ENCODE measurements at regions not wholly inside any gene's neighbourhood (a gene's known extent, or its start where the extent isn't known, plus 50 kb on each side); places are given as distances from the start of the nearest gene placed in this dataset.

GRCh38 chr1:229098903-229099578, 171.9 kb upstream of the RAB4A start:
- no peak for DNase-seq

DNA sequence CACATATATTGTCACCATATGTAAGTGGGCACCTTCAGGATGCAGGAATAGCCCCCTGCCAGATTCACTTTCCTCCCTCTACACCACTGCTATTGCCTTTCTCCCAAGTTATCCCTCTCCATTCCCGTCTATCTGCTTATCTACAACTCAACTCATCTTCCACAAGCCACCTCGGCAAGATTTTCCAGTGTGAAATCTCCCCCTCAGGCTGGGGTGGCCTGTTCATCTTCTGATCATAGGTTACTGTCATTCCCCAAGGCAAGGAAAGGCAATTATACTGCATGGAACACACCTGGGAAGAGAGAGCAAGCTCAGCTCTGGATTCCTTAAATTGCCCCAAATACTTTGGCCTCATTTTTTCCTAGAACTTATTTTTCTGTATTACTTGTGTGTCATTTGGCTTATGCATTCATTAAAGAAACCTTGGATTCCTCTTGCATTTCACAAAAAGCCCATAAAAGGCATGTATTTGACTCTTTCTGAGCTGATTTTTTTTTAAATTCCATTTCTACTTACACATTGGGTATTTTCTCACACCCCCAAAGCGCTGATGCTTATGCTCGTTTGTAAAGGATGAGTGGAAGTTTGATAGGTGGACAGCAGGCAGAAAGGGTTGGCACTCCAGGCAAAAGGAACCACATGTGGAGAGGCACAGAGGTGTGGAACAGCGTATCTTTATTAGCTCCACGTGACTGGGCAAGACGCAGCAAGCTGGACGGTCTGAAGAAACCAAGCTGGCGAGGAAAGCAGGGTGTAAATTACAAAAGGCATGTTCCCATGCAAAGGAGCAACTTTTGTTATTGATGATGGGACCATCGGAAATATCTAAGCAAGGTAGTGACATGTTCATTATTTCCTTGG, 169.7 kb upstream of the RAB4A start:
- DNase-seq, result no peak

- DNase-seq, result no peak
Observed at GRCh38 chr1:229102741-229103391, 168.0 kb upstream of the RAB4A start.

- DNase-seq, result no peak
Observed at GRCh38 chr1:229104654-229105053, 166.3 kb upstream of the RAB4A start.

DNA sequence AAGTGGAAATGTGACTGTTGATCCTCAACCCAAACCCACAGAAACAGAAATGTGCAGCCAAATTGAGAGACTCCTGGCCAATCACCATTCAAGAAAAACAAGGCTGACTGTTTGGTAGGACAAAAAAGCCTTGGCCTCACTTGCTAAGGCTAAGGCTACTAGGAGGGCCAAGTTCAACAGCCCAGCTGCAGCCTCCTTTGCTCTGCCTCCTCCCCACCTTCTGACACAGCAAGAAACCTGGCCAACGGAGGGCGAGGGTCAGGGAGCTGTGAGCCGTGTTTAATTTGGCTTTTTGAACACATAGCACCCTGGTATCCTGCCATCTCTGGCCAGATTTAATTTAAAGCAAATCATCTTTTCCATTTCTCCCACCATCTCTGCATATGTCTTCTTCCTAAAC, 165.8 kb upstream of the RAB4A start:
- no peak for DNase-seq

DNA sequence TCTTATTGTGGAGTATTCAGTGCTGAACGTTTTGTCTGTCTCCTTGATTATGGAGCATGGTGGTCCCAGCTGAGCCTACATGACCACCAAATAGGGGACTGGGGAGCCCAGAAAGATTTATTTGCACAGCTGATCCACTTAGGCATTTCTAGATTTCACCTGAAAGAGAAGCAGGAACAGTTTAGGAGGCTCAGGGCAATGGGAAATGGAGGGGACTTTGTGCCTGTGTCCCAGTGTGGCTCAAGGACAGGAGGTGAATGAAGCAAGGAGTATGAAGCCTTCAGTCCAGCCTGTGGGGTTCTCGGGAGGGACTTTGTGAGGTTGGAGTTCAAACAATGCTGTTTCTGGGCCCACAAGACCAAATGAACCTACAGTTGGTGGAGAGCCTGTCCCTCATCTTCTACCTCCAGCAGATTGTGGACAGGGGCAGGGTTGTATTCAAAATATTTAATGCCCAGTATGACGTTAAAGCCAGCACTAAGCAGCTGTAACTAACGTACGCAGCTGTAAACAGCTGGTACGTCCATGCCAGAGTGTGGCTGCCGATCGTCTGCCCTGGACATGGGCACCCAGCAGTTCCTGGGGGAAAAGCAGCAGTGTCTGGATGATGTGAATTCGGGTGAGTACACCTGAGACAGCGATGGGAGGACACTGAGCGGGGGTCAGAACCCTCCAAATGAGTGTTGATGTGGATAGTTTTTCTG, 164.9 kb upstream of the RAB4A start:
- no peak for DNase-seq

DNA sequence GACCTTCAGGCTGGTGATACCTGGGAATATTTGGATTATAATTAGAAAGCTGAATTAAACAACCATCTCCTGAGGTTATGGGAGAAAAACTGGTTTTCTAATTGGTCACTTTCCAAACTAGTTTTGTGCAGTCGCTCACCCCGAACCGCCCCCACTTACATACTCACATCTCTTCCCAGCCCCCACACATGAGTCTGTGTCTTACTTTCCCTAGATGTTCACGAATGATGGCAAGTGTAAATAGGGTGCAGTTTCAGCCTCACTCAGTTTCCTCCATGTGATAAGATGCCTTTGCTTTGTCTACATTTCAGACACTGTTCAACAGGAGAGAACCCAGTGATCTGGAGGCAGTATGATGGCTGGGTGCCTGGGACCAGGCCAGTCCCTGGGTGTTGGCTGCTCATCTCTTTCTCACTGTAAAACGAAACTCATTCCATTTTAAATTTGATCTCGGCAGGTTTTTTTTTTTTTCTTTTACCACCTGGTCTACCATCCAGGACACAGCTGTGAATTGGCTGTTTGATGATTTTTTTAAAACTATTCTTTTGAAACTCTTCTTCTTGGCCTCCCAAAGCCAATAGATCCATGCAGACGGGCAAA, 164.3 kb upstream of the RAB4A start:
- no peak for DNase-seq

DNA sequence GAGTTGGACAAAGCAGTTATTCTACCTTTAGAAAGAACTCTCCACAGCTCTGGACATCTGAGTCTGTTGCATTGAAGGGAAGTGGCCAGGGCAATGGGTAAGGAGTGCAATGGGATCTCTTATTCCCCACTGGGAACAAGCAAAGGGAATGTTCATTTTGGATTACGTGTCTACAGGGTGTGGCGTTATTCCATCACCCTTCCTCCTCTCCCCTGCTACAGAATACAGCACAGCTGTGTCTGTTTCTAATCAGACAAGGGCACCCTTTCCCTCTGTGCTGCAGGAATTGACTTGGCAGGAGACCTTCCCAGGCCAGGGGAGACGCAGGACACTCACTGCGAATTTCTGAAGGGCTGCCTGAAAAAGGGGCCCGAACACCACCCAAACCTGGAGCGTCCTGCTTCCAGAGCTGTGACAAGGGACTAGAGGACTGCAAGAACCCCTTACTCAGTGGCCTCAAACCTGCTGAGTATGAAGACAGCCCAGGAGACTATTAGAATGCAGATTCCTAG, 163.6 kb upstream of the RAB4A start:
- DNase-seq, result no peak

- DNase-seq, result no peak
Observed at GRCh38 chr1:229107972-229108371, 162.9 kb upstream of the RAB4A start.

DNA sequence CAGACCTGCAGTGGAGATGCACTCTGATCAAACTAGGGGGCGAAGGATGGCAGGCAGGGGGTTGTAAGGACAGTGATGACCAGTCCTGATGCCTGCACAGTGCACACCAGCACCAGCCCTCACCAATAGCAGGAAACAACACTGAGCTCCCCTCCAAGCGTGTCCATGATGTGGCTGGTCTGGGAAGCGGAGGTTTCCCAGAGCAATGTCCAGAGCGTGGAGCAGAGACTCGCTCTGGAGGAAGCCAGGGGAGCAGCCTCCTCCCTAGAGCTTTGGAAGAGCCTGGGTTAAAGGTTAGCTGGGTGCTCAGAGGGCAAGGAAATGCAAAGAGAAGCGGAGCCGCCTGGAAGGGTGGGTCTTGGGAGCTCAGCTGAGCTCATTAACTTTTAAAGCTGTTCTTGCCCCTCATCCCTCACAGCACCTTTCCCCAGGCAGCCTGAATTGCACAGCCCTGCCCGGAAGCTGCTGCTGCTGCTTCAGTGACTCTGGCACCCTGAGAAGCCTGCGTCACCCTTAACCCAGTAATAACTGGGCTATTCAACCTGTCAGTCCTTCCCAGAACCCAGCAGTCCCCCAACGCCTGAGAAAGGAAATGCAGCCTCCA, 162.2 kb upstream of the RAB4A start:
- DNase-seq, result no peak

- DNase-seq, result peak; percentile 7
Observed at GRCh38 chr1:229109320-229109761, 161.6 kb upstream of the RAB4A start.

GRCh38 chr1:229110986-229111385, 159.9 kb upstream of the RAB4A start:
- DNase-seq, result no peak

DNA sequence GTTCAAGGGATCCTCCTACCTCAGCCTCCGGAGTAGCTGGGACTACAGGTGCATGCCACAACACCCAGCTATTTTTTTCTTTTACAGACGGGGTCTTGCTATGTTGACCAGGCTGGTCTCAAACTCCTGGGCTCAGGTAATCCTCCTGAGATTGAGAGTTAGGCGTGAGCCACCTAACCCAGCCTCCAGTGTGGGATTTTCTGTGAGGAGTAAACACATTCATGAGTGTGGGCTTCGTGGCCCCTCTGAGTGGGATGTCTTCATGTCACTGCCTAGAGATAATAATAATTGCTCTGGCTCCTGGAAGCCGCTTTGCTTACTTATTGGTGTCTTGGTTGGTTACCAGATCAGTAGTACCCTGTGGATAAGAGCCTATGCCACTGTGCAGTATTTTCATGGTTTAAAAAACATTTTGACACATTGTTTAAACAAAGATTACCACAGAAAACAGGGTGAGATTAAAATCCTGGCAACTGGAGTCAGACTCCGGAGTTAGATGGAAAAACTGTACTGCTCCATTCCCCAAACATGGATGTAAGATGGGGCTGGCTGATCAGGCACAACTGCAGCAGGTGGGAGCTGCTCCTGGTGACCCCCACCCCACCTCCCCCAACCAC, 159.1 kb upstream of the RAB4A start:
- DNase-seq, result no peak

DNA sequence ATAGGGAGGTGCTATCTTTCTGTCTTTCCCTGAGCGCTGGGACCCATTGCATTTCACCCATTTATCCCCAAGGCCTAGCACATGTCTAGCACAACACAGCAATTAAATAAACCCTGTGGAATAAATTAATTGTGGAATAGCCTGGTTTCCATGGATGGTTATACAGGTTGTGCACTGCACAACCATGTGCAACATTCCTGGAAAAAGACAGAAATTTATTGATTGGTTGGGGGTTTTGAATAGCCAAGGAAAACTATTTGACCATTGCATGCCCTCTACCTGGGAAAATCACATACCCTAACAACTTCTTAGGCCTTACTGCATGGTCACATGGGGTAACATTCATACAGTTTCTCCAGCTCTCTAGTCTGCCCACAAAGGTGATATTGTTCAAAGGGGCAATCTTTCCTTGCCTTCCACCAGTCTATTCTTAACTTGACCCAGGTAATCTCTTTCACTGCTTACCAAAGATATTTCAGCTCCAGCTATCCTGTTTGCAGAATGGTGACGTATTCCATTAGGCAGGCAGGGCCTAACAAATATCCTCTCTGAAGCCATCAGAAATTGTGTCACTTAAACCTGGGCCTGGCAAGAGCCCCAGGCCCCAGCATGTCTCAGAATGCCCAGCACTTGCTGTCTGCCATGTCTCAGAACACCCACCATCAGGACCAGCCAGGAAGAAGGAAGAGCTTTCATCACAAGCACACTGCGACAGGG, 157.9 kb upstream of the RAB4A start:
- no peak for DNase-seq

DNA sequence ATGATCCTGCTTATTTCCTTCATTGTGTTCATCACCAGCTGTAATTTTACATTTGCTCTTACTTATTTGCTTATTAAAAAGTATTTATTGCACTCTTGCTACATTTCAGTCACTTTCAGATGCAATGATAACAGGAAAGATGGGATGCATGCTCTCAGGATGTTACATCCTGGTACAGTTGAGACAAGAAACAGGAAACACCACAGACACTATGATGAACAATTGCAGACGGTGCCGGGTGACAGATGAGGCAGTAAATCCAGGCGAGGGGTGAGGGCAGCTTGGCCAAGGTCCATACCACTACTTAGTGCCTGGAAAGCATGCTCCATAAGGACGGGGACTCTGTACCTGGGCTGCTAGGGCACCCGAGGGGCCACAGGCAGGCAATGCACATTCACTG, 156.6 kb upstream of the RAB4A start:
- no peak for DNase-seq

DNA sequence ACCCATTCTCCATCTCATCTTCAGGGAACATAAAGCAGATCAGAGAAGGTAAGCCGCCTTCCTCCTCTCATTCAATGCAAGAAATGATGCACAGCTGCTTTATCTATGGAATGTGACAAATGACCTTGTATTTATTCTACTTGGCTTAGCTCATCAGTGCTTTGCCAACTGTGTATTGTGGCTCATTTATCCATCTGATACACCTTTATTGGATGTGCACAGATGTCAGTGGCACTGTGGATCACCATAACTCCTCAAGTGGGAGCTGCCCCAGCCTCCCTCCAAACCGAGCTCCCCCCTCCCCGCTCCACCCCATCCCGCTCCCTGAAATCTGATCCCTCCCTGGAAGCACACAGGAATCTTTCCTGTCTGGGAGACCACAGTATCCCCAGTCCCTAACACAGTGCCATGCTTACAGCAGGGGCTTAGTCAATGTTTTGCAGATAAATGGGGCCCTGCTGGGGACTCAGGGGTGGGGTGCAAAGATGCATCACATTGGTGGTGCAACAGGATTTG, 156.0 kb upstream of the RAB4A start:
- no peak for DNase-seq

DNA sequence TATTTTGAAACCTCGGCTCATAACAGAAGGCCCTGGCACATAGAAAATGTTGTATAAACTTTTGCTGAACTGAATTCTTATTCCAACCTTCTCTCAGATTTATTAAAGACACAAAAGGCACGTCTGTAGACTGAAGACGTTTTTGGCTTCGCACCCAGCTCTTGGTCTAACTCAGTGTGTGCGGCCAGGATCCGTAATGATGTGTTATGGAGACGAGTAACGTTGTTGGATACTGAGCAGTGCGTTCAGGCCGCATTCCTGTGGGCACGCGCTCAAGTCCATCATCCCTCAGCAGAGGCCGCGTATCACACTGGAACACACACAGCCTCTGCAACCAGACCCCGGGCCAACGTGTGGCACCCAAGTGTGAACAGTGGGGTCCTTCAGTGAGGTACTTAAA, 154.8 kb upstream of the RAB4A start:
- no peak for DNase-seq

DNA sequence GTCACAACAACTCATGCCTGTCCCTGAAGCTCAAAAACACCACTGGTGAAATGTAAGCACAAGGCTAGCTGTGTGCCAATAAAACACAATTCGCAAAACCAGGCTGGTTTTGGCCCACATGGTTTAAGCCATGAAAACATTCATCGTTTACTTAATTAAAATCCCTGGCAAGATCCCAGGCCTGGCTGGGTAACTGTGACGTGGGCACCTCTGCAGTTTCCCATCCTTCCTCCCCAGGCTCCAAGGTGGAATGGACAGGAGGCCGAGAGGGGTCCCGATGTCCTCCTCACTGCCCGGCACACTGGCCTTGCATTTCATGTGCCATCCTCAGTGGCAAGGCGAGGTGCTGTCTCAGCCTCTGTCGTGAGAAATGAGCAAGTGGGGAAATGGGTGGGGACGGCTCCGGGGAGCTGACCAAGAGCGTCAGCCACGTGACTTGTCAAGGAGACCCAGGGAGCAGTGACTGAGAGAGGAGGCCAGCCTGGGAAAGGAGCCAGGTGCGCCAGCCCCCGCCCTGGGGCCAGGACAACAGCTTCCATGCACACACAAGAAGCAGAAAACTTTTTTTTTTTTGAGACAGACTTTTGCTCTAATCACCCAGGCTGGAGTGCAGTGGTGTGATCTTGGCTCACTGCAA, 153.1 kb upstream of the RAB4A start:
- DNase-seq, result no peak

DNA sequence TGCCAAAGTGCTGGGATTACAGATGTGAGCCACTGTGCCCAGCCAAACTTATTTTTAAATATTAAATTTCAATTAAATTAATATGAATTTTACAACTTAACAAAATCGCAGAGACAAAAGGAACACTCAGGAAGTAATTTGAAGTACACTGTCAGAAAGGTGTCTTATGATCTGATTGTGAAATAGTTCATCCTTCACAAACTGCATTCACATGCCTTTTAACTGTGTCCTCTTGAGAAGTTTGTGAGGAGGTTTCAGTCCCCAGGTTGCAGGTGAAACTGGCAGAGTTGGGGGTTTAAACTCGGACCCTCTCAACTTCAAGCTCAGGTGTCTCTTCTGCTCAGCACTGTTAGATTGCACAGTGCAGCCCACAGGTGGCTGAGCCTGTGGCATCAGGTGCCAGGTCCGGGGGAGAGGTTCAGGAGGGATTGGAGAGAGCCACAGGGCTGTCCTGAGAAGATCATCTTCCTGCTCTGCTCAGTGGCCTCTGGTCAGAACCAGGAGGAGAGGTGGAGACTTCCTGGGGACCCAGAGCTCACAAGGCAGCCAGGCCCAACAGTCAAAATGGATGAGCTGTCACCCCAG, 152.3 kb upstream of the RAB4A start:
- no peak for DNase-seq

- DNase-seq, result no peak
Observed at GRCh38 chr1:229119161-229119560, 151.8 kb upstream of the RAB4A start.
